Neural cell (in vitro differentiated cells): ENCODE measurements at regions not wholly inside any gene's neighbourhood (a gene's known extent, or its start where the extent isn't known, plus 50 kb on each side); places are given as distances from the start of the nearest gene placed in this dataset.

ENCODE experiments used
- H2AFZ ChIP-seq: fragments of 200-600, 300-800 bp; sonication (generic), shearing (Covaris generic); 2 replicates; pipeline ENCODE4 v1.6.0; 2014; ENCODE audit warnings: low read depth, mild to moderate bottlenecking, antibody characterized with exemption, low read length, moderate library complexity
- H3F3A ChIP-seq: fragments of 200-600 bp; shearing (Covaris generic); 2 replicates; pipeline ENCODE4 v1.6.1; 2016; ENCODE audit warnings: mild to moderate bottlenecking, moderate library complexity, mixed read lengths, antibody characterized with exemption, low read length; ENCODE audit not compliant: insufficient read depth, poor library complexity, severe bottlenecking
- H3K27ac ChIP-seq: fragments of 200-600, 300-800 bp; sonication (generic), shearing (Covaris generic); 2 replicates; pipeline ENCODE4 v1.5.1; 2014; ENCODE audit warnings: mild to moderate bottlenecking, low read length, moderate library complexity
- H3K27me3 ChIP-seq: fragments of 300-800, 200-600 bp; sonication (generic), shearing (Covaris generic); 2 replicates; pipeline ENCODE4 v1.6.0; 2014; ENCODE audit warnings: mild to moderate bottlenecking, low read depth, low read length, moderate library complexity; ENCODE audit not compliant: insufficient read depth
- H3K36me3 ChIP-seq: fragments of 300-800, 200-600 bp; sonication (generic), shearing (Covaris generic); 2 replicates; pipeline ENCODE4 v1.5.1; 2014; ENCODE audit warnings: mild to moderate bottlenecking, antibody characterized with exemption, low read length, moderate library complexity; ENCODE audit not compliant: insufficient read depth
- H3K4me2 ChIP-seq: fragments of 300-800, 200-600 bp; sonication (generic), shearing (Covaris generic); 2 replicates; pipeline ENCODE4 v1.6.0; 2014; ENCODE audit warnings: mild to moderate bottlenecking, low read length
- H3K4me3 ChIP-seq: fragments of 300-800, 200-600 bp; sonication (generic), shearing (Covaris generic); 2 replicates; pipeline ENCODE4 v1.5.1; 2014; ENCODE audit warnings: mild to moderate bottlenecking, low read length, moderate library complexity
- H3K79me2 ChIP-seq: fragments of 200-600 bp; shearing (Covaris generic); replicated peaks from 2 replicates; pipeline ENCODE4 v1.6.0; 2014; ENCODE audit warnings: mild to moderate bottlenecking, low read length, moderate library complexity; ENCODE audit not compliant: insufficient read depth
- H3K9ac ChIP-seq: fragments of 300-800, 200-600 bp; sonication (generic), shearing (Covaris generic); 2 replicates; pipeline ENCODE4 v1.6.1; 2016; ENCODE audit warnings: mild to moderate bottlenecking, low read length, mixed read lengths
- H3K9me2 ChIP-seq: fragments of 200-600 bp; shearing (Covaris generic); 2 replicates; pipeline ENCODE4 v1.6.1; 2016; ENCODE audit warnings: mild to moderate bottlenecking, low read length, mixed read lengths; ENCODE audit not compliant: insufficient read depth
- H3K9me3 ChIP-seq: fragments of 200-600, 300-800 bp; sonication (generic), shearing (Covaris generic); 2 replicates; pipeline ENCODE4 v1.6.1; 2016; ENCODE audit warnings: mild to moderate bottlenecking, mixed run types, low read length, moderate library complexity, mixed read lengths
- H4K20me1 ChIP-seq: fragments of 200-600 bp; shearing (Covaris generic); 2 replicates; pipeline ENCODE4 v1.6.1; 2016; ENCODE audit warnings: mild to moderate bottlenecking, mixed run types; ENCODE audit not compliant: insufficient read depth
- CTCF ChIP-seq: fragments of 450-650 bp; IDR thresholded peaks from 2 replicates; pipeline ENCODE4 v1.5.1; 2014; ENCODE audit warnings: antibody characterized with exemption, mild to moderate bottlenecking, moderate library complexity; ENCODE audit not compliant: poor library complexity, severe bottlenecking
- EP300 ChIP-seq: fragments of 450-650 bp; conservative IDR thresholded peaks from 2 replicates; pipeline ENCODE4 v1.6.1; 2014; ENCODE audit warnings: antibody characterized with exemption, mild to moderate bottlenecking, moderate library complexity; ENCODE audit not compliant: poor library complexity, severe bottlenecking
- EZH2 ChIP-seq: fragments of 200-600, 300-800 bp; shearing (Covaris generic), sonication (generic); IDR thresholded peaks from 2 replicates; pipeline ENCODE4 v1.6.1; 2014; ENCODE audit warnings: antibody characterized with exemption, low read length, borderline replicate concordance, mild to moderate bottlenecking; ENCODE audit not compliant: insufficient read depth, poor library complexity, severe bottlenecking
- MXI1 ChIP-seq: fragments of 450-650 bp; conservative IDR thresholded peaks from 2 replicates; pipeline ENCODE4 v1.6.1; 2014; ENCODE audit warnings: antibody characterized with exemption, mild to moderate bottlenecking; ENCODE audit not compliant: poor library complexity, severe bottlenecking
- POLR2AphosphoS5 ChIP-seq: IDR thresholded peaks from 2 replicates; pipeline ENCODE4 v1.6.1; 2012
- RAD21 ChIP-seq: fragments of 450-650 bp; conservative IDR thresholded peaks from 2 replicates; pipeline ENCODE4 v1.6.1; 2014; ENCODE audit warnings: antibody characterized with exemption, mild to moderate bottlenecking, moderate library complexity
- REST ChIP-seq: IDR thresholded peaks from 2 replicates; pipeline ENCODE4 v1.6.1; 2012; ENCODE audit warnings: borderline replicate concordance
- SMC3 ChIP-seq: fragments of 450-650 bp; conservative IDR thresholded peaks from 2 replicates; pipeline ENCODE4 v1.6.1; 2014; ENCODE audit warnings: antibody characterized with exemption, mild to moderate bottlenecking, moderate library complexity; ENCODE audit not compliant: poor library complexity
- TAF1 ChIP-seq: IDR thresholded peaks from 2 replicates; pipeline ENCODE4 v1.6.1; 2012; ENCODE audit warnings: low read depth

- no peaks in the 10 kb centered on the region for H3F3A ChIP-seq
- H3K4me3 ChIP-seq = no peak overlapping the region
- H3K36me3 ChIP-seq = no peaks in the 10 kb centered on the region
- peaks cover 5% of the 10 kb centered on the region for H3K9me3 ChIP-seq
- TF ChIP-seq MXI1 (no peak), SMC3 (no peak), RAD21 (no peak), TAF1 (no peak), REST (no peak), EP300 (no peak), POLR2AphosphoS5 (no peak), EZH2 (no peak), CTCF (no peak)
- H3K9me2 ChIP-seq = no peaks in the 10 kb centered on the region
- no peak overlapping the region for H2AFZ ChIP-seq
- H3K4me2 ChIP-seq = no peak overlapping the region
- H3K27ac ChIP-seq = no peak overlapping the region
- no peak overlapping the region for H3K9ac ChIP-seq
- no peaks in the 10 kb centered on the region for H3K27me3 ChIP-seq
- no peaks in the 10 kb centered on the region for H4K20me1 ChIP-seq
- no peaks in the 10 kb centered on the region for H3K79me2 ChIP-seq
Observed at GRCh38 chr19:27920774-27921173, 1292.2 kb downstream of the UQCRFS1 start.

GRCh38 chr19:27918818-27919217 is 1294.1 kb downstream of the UQCRFS1 start:
- Histone ChIP-seq H3K9me3 (peaks cover 5% of the 10 kb centered on the region), H3K4me3 (no peak overlapping the region), H3K36me3 (no peaks in the 10 kb centered on the region), H2AFZ (no peak overlapping the region), H3F3A (no peaks in the 10 kb centered on the region), H3K4me2 (no peak overlapping the region), H3K9me2 (no peaks in the 10 kb centered on the region), H3K27ac (no peak overlapping the region), H3K9ac (no peak overlapping the region), H4K20me1 (no peaks in the 10 kb centered on the region), H3K27me3 (no peaks in the 10 kb centered on the region), H3K79me2 (no peaks in the 10 kb centered on the region)
- no peak for TF ChIP-seq TAF1
- no peak for TF ChIP-seq MXI1
- TF ChIP-seq POLR2AphosphoS5 = no peak
- no peak for TF ChIP-seq REST
- TF ChIP-seq SMC3 = no peak
